Heart left ventricle (tissue), 16 donors: ENCODE measurements at regions not wholly inside any gene's neighbourhood (a gene's known extent, or its start where the extent isn't known, plus 50 kb on each side); places are given as distances from the start of the nearest gene placed in this dataset.
"Not testable (repeated sequence)": the region's sequence is repeated elsewhere in the genome, so short reads cannot be mapped to it uniquely, and the experiment has no call there.

Experiments used
- ATAC-seq, 4 donors: fragments of 200-7000 bp; cut with Tn5 transposase; one replicate each; pipeline ENCODE4 v1.9.1; 2020 to 2022; ENCODE audit warnings: moderate library complexity in 4 of 4, mild to moderate bottlenecking in 3 of 4, moderate number of reproducible peaks in 1 of 4
- DNase-seq, 5 donors: peaks; one replicate each; pipeline ENCODE4 v3.0.0-alpha.2; 2020
- H3K27ac ChIP-seq, 12 donors: fragments of 200-600 bp; sonication (generic) in 4 of 12; one replicate each; pipeline versions ENCODE4 v1.5.0 to v1.8.0; 2016 to 2022; ENCODE audit warnings: mild to moderate bottlenecking in 2 of 12
- H3K27me3 ChIP-seq, 9 donors: fragments of 200-600 bp; sonication (generic) in 2 of 9; one replicate each; pipeline versions ENCODE4 v1.5.1 to v1.8.0; 2016 to 2022; ENCODE audit warnings: mild to moderate bottlenecking in 3 of 9
- H3K36me3 ChIP-seq, 9 donors: fragments of 200-600 bp; sonication (generic) in 2 of 9; one replicate each; pipeline versions ENCODE4 v1.5.0 to v1.8.0; 2018 to 2022; ENCODE audit warnings: mild to moderate bottlenecking in 2 of 9
- H3K4me1 ChIP-seq, 12 donors: fragments of 200-600 bp; sonication (generic) in 4 of 12; one replicate each; pipeline versions ENCODE4 v1.5.0 to v1.8.0; 2016 to 2022; ENCODE audit warnings: mild to moderate bottlenecking in 3 of 12
- H3K4me3 ChIP-seq, 12 donors: fragments of 200-600 bp; sonication (generic) in 4 of 12; one replicate each; pipeline versions ENCODE4 v1.5.0 to v1.8.0; 2017 to 2022; ENCODE audit warnings: mild to moderate bottlenecking in 9 of 12, moderate library complexity in 4 of 12
- H3K9me3 ChIP-seq, 12 donors: fragments of 200-600 bp; sonication (generic) in 4 of 12; one replicate each; pipeline versions ENCODE4 v1.5.0 to v1.8.0; 2016 to 2022; ENCODE audit warnings: mild to moderate bottlenecking in 1 of 12
- CTCF ChIP-seq, 12 donors: fragments of 200-600 bp; sonication (generic) in 4 of 12; IDR thresholded peaks; one replicate each; pipeline versions ENCODE4 v1.5.0 to v1.8.0; 2018 to 2022; ENCODE audit warnings: antibody characterized with exemption in 12 of 12, mild to moderate bottlenecking in 5 of 12
- POLR2A ChIP-seq, 2 donors: fragments of 450-650 bp; IDR thresholded peaks; one replicate each; pipeline ENCODE4 v1.6.1; 2017; ENCODE audit warnings: antibody characterized with exemption in 2 of 2, mild to moderate bottlenecking in 2 of 2, moderate library complexity in 2 of 2
- WGBS, 4 donors: extraction: QIAGEN DNeasy Blood & Tissue Kit in 2 of 4; methylation state at CpG; one replicate each; pipeline versions ENCODE4 v1.1.5 to v1.1.7; 2013 to 2018; 5-methylcytosine and 5-hydroxymethylcytosine counted together
- intact Hi-C, 10 donors: fragments of 100-400 bp; cut with DNase I; formaldehyde crosslinking; loops; one replicate each; pipeline versions ENCODE4 v1.11.1 to v1.14.2; 2022
- donor health status: ischemic (EF 13 %, LVEDD 7.1; RV severe dilation, severe dysfunction).
- donor health status: healthy with polysubstance abuse.
- donor health status: DM: no; HTN: yes; CAD: no.
- donor health status: DM: no; HTN: no; CAD: no.
- donor health status: ischemic (EF 25% LVEDD 6.9; RV normal size, moderate dysfunction).
- donor health status: ischemic (EF 25% LVEDD 5.7; RV mildly dilated, moderate dysfunction).
- donor health status: healthy.
- donor health status: DM: yes; HTN: yes; CAD: no.
- donor health status: ischemic (EF 35%, LVEDD 5.7; RV mildly dilated, moderate dysfunction).
- donor health status: nonischemic (EF 11% LVEDD 7.7; RV severe dilation, severe dysfunction).
- donor health status: DM: yes; HTN: yes; CAD: no.
- donor health status: PGD.
- donor health status: ischemic (EF 29% LVEDD 5.4; RV normal size, mild dysfunction).
- donor health status: nonischemic (EF 23%, LVEDD 6.1; RV moderate dilation, normal function).

- Histone ChIP-seq H3K36me3 (no peaks in the 10 kb centered on the region), H3K4me1 (no peaks in the 10 kb centered on the region), H3K27me3 (no peaks in the 10 kb centered on the region), H3K9me3 (no peaks in the 10 kb centered on the region), H3K27ac (no peak overlapping the region), H3K4me3 (no peak overlapping the region)
- WGBS, 4 donors = 45 to 61% (median 48%) methylated on average over 4 of the region's 4 CpGs
- DNase-seq (no peak), ATAC-seq (no peak)
- intact Hi-C loops = no loop called here
- TF ChIP-seq POLR2A (IDR thresholded peaks at IDR 0.05) = no peak
- no peak for TF ChIP-seq CTCF (IDR thresholded peaks at IDR 0.05)
These were observed 208.1 kb upstream of the REG3G start for GRCh38 chr2:78817430-78817829.

GRCh38 chr2:78832481-78832880, 193.0 kb upstream of the REG3G start:
- Histone ChIP-seq H3K36me3 (no peaks in the 10 kb centered on the region), H3K4me1 (no peaks in the 10 kb centered on the region), H3K27ac (no peak overlapping the region), H3K9me3 (no peaks in the 10 kb centered on the region), H3K4me3 (no peak overlapping the region), H3K27me3 (no peaks in the 10 kb centered on the region)
- no peak for DNase-seq
- 45 to 58% (median 58%) methylated on average over 2 of the region's 2 CpGs for WGBS, 4 donors
- no peak for ATAC-seq
- TF ChIP-seq POLR2A (IDR thresholded peaks at IDR 0.05) = no peak
- TF ChIP-seq CTCF (IDR thresholded peaks at IDR 0.05) = no peak
- intact Hi-C loops = no loop called here

GRCh38 chr2:78839259-78839658, 186.2 kb upstream of the REG3G start:
- DNase-seq = no peak
- H3K27ac ChIP-seq = no peak overlapping the region
- no peaks in the 10 kb centered on the region for H3K27me3 ChIP-seq
- no peaks in the 10 kb centered on the region for H3K9me3 ChIP-seq
- H3K36me3 ChIP-seq = no peaks in the 10 kb centered on the region
- WGBS, 4 donors = 6 to 23% (median 12%) methylated on average over 3 of the region's 3 CpGs
- intact Hi-C loops = no loop called here
- H3K4me3 ChIP-seq = no peak overlapping the region
- no peak for ATAC-seq
- no peak for TF ChIP-seq CTCF (IDR thresholded peaks at IDR 0.05)
- TF ChIP-seq POLR2A (IDR thresholded peaks at IDR 0.05) = no peak
- H3K4me1 ChIP-seq = no peaks in the 10 kb centered on the region

- H3K4me1 ChIP-seq, H3K4me3 ChIP-seq, H3K27ac ChIP-seq, H3K36me3 ChIP-seq, H3K9me3 ChIP-seq, intact Hi-C loops, DNase-seq, ATAC-seq, H3K27me3 ChIP-seq: not testable (repeated sequence)
- WGBS, 4 donors = 87 to 90% (median 89%) methylated on average over 10 of the region's 10 CpGs
These were observed 185.2 kb upstream of the REG3G start for GRCh38 chr2:78840311-78840710.

GRCh38 chr2:78845664-78846185, 179.8 kb upstream of the REG3G start:
- Histone ChIP-seq H3K4me3 (no peak overlapping the region), H3K27me3 (no peaks in the 10 kb centered on the region), H3K4me1 (no peaks in the 10 kb centered on the region), H3K27ac (no peak overlapping the region), H3K9me3 (no peaks in the 10 kb centered on the region), H3K36me3 (no peaks in the 10 kb centered on the region)
- no peak for DNase-seq
- WGBS, 4 donors = 55 to 63% (median 56%) methylated on average over 4 of the region's 4 CpGs
- intact Hi-C loops = no loop called here
- ATAC-seq = no peak
- TF ChIP-seq CTCF (IDR thresholded peaks at IDR 0.05) (no peak), POLR2A (IDR thresholded peaks at IDR 0.05) (no peak)
